ENCODE measurements at regions not wholly inside any gene's neighbourhood (a gene's known extent, or its start where the extent isn't known, plus 50 kb on each side); places are given as distances from the start of the nearest gene placed in this dataset.

DNA sequence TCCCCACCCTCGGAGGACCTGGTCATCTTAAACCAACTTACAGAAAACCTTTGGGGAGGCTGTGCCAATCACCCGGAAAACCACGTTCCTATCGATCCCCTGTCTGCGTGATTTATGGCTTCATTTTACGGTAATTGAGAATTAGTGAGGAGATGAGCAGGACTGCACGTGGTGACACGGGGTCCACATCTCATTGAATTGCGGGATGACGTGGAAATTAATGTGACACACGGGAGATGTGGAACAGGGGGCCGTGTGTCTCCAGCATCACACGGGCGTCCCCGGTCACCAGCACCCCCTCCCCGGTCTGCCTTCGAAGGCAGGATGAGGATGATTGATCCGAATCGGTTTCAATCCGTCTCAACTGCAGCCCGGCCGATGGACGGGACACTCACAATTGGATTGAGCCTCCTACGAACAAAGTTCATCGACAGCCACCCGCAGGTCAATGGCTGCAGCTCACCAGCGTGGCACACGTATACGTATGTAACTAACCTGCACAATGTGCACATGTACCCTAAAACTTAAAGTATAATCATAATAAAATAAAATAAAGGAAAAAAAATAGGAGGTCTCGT is 160.3 kb downstream of the SHOX start:
- ATAC-seq (no peak), DNase-seq (no peak)
- 15 to 19% (median 17%) methylated on average over 30 of the region's 30 CpGs for WGBS, 3 donors
- Histone ChIP-seq H3K4me3 (no peak overlapping the region), H3K36me3 (ENCODE audit: insufficient read depth in 1 of 2, low read depth in 1 of 2) (no peaks in the 10 kb centered on the region), H3K27me3 (ENCODE audit: insufficient read depth in 3 of 3, low read length in 2 of 3) (peaks cover 0 to 8% (median 0%) of the 10 kb centered on the region in 3 donors), H3K9me3 (peaks cover 3% of the 10 kb centered on the region), H3K4me1 (no peaks in the 10 kb centered on the region), H3K27ac (no peak overlapping the region)
- intact Hi-C loops (cut with DNase I) = no loop called here
- TF ChIP-seq, protein P1, sequence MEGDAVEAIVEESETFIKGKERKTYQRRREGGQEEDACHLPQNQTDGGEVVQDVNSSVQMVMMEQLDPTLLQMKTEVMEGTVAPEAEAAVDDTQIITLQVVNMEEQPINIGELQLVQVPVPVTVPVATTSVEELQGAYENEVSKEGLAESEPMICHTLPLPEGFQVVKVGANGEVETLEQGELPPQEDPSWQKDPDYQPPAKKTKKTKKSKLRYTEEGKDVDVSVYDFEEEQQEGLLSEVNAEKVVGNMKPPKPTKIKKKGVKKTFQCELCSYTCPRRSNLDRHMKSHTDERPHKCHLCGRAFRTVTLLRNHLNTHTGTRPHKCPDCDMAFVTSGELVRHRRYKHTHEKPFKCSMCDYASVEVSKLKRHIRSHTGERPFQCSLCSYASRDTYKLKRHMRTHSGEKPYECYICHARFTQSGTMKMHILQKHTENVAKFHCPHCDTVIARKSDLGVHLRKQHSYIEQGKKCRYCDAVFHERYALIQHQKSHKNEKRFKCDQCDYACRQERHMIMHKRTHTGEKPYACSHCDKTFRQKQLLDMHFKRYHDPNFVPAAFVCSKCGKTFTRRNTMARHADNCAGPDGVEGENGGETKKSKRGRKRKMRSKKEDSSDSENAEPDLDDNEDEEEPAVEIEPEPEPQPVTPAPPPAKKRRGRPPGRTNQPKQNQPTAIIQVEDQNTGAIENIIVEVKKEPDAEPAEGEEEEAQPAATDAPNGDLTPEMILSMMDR (IDR thresholded peaks at IDR 0.05) = no peak

- H3K4me1 ChIP-seq = no peaks in the 10 kb centered on the region
- H3K27ac ChIP-seq = no peak overlapping the region
- DNase-seq = no peak
- H3K9me3 ChIP-seq = peaks cover 3% of the 10 kb centered on the region
- intact Hi-C loops (cut with DNase I) = no loop called here
- TF ChIP-seq, protein P1 (IDR thresholded peaks at IDR 0.05) = no peak
- ATAC-seq = no peak
- no peaks in the 10 kb centered on the region for H3K36me3 ChIP-seq (ENCODE audit: insufficient read depth in 1 of 2, low read depth in 1 of 2)
- H3K27me3 ChIP-seq (ENCODE audit: insufficient read depth in 3 of 3, low read length in 2 of 3) = peaks cover 0 to 8% (median 0%) of the 10 kb centered on the region in 3 donors
- 12 to 22% (median 18%) methylated on average over 18 of the region's 18 CpGs for WGBS, 3 donors
- no peak overlapping the region for H3K4me3 ChIP-seq
These were observed 159.5 kb downstream of the SHOX start for GRCh38 chrX:790041-790506.

DNA sequence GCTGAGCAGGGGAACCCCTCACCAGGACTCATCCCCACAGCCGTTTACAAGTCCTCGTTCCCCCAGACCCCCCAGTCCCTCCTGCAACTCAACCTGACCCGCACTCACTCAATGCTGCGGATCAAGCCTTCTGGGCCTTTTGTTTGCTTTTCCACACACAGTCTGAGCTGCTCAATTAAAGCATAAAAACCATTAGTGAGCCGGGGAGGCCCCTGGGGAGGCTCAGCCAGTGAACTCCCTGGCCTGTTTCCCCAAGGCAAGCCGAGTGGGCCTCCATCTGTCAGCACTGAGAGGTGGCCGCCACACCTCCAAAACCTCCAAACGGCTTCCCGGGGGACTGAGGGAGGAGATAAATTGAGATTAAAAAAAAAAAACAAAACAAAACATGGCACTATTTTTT is 158.5 kb downstream of the SHOX start:
- Histone ChIP-seq H3K9me3 (peaks cover 3% of the 10 kb centered on the region), H3K27ac (no peak overlapping the region), H3K27me3 (ENCODE audit: insufficient read depth in 3 of 3, low read length in 2 of 3) (peaks cover 0 to 8% (median 0%) of the 10 kb centered on the region in 3 donors), H3K4me3 (no peak overlapping the region), H3K4me1 (no peaks in the 10 kb centered on the region), H3K36me3 (ENCODE audit: insufficient read depth in 1 of 2, low read depth in 1 of 2) (no peaks in the 10 kb centered on the region)
- DNase-seq (no peak), ATAC-seq (no peak)
- intact Hi-C loops (cut with DNase I) = no loop called here
- TF ChIP-seq, protein P1 (IDR thresholded peaks at IDR 0.05) = no peak
- 23 to 30% (median 24%) methylated on average over 9 of the region's 9 CpGs for WGBS, 3 donors

GRCh38 chrX:786441-786881 is 155.9 kb downstream of the SHOX start:
- Histone ChIP-seq H3K36me3 (ENCODE audit: insufficient read depth in 1 of 2, low read depth in 1 of 2) (no peaks in the 10 kb centered on the region), H3K4me1 (no peaks in the 10 kb centered on the region), H3K4me3 (no peak overlapping the region), H3K9me3 (no peaks in the 10 kb centered on the region), H3K27ac (no peak overlapping the region), H3K27me3 (ENCODE audit: insufficient read depth in 3 of 3, low read length in 2 of 3) (peaks cover 0 to 10% (median 0%) of the 10 kb centered on the region in 3 donors)
- intact Hi-C loops (cut with DNase I) = no loop called here
- TF ChIP-seq, protein P1 (IDR thresholded peaks at IDR 0.05) = no peak
- ATAC-seq (no peak), DNase-seq (no peak)
- 60 to 76% (median 70%) methylated on average over 6 of the region's 6 CpGs for WGBS, 3 donors

- no peaks in the 10 kb centered on the region for H3K9me3 ChIP-seq
- TF ChIP-seq, protein P1 (IDR thresholded peaks at IDR 0.05) = no peak
- ATAC-seq (no peak), DNase-seq (no peak)
- H3K4me3 ChIP-seq = no peak overlapping the region
- 81 to 85% (median 85%) methylated on average over 13 of the region's 13 CpGs for WGBS, 3 donors
- H3K27me3 ChIP-seq (ENCODE audit: insufficient read depth in 3 of 3, low read length in 2 of 3) = peaks cover 0 to 2% (median 0%) of the 10 kb centered on the region in 3 donors
- no peak overlapping the region for H3K27ac ChIP-seq
- no peaks in the 10 kb centered on the region for H3K4me1 ChIP-seq
- no peaks in the 10 kb centered on the region for H3K36me3 ChIP-seq (ENCODE audit: insufficient read depth in 1 of 2, low read depth in 1 of 2)
- intact Hi-C loops (cut with DNase I) = no loop called here
These were observed 154.2 kb downstream of the SHOX start for GRCh38 chrX:784829-785228.
